K562 (cell line): ENCODE measurements at regions not wholly inside any gene's neighbourhood (a gene's known extent, or its start where the extent isn't known, plus 50 kb on each side); places are given as distances from the start of the nearest gene placed in this dataset.

Experiments used
- ADNP ChIP-seq: fragments of 200-800 bp; sonication (Bioruptor generic); IDR thresholded peaks from 2 replicates; pipeline ENCODE4 v1.6.1; 2016; ENCODE audit warnings: missing genetic modification characterization, missing compliant biosample characterization
- CTCF ChIP-seq, 3 experiments: IDR thresholded peaks in 2 of 3; conservative IDR thresholded peaks in 1 of 3; 2 replicates each; pipeline ENCODE4 v1.5.1; 2011 to 2012; ENCODE audit warnings: low read length in 3 of 3, mild to moderate bottlenecking in 3 of 3, control low read depth in 2 of 3, improper control_type of control experiment in 1 of 3, inconsistent platforms in 1 of 3, low read depth in 1 of 3, mixed read lengths in 1 of 3, moderate library complexity in 1 of 3; ENCODE audit not compliant: insufficient read depth in 2 of 3
- FOXA3 ChIP-seq, 2 experiments: fragments of 450-650 bp in 1 of 2; sonication (generic) in 1 of 2; formaldehyde crosslinking; IDR thresholded peaks in 1 of 2; conservative IDR thresholded peaks in 1 of 2; 2 replicates each; pipeline versions ENCODE4 v1.4.0 to v1.8.0; 2020 to 2022; ENCODE audit warnings: mild to moderate bottlenecking in 2 of 2, missing genetic modification reagents in 1 of 2
- GABPA ChIP-seq: fragments of 200-800 bp; sonication (Bioruptor generic); conservative IDR thresholded peaks from 2 replicates; pipeline ENCODE4 v1.6.1; 2016; ENCODE audit warnings: low read depth, missing genetic modification characterization, missing compliant biosample characterization
- HMBOX1 ChIP-seq: sonication (generic); IDR thresholded peaks from 2 replicates; pipeline ENCODE4 v1.6.1; 2016
- LEF1 ChIP-seq: fragments of 450-650 bp; IDR thresholded peaks from 2 replicates; pipeline ENCODE4 v1.6.1; 2016; ENCODE audit warnings: mild to moderate bottlenecking
- PCBP2 ChIP-seq: fragments of 200-400 bp; formaldehyde crosslinking; IDR thresholded peaks from 2 replicates; pipeline ENCODE4 v1.6.1; 2018; ENCODE audit warnings: low read length, low read depth, mild to moderate bottlenecking, moderate library complexity; ENCODE audit not compliant: poor library complexity, severe bottlenecking
- RB1 ChIP-seq: fragments of 450-650 bp; IDR thresholded peaks from 2 replicates; pipeline ENCODE4 v1.6.1; 2017; ENCODE audit warnings: low read depth, mild to moderate bottlenecking
- RBM15 ChIP-seq: fragments of 200-400 bp; formaldehyde crosslinking; IDR thresholded peaks from 2 replicates; pipeline ENCODE4 v1.6.1; 2018; ENCODE audit warnings: mild to moderate bottlenecking, low read length, moderate library complexity; ENCODE audit not compliant: insufficient read depth
- ZBTB1 ChIP-seq: sonication (generic); formaldehyde crosslinking; IDR thresholded peaks from 2 replicates; pipeline ENCODE4 v1.8.1; 2023; ENCODE audit warnings: missing genetic modification reagents, low read depth, mild to moderate bottlenecking, borderline replicate concordance
- TF ChIP-seq, protein P1 (sequence below): fragments of 200-600 bp; sonication (generic); IDR thresholded peaks from one replicate; pipeline ENCODE4 v1.6.1; 2012; ENCODE audit warnings: mild to moderate bottlenecking, low read depth, low read length, inconsistent platforms

GRCh38 chr1:103457886-103458455, 67.5 kb upstream of the RNPC3 start (continued):
- TF ChIP-seq, protein P1, sequence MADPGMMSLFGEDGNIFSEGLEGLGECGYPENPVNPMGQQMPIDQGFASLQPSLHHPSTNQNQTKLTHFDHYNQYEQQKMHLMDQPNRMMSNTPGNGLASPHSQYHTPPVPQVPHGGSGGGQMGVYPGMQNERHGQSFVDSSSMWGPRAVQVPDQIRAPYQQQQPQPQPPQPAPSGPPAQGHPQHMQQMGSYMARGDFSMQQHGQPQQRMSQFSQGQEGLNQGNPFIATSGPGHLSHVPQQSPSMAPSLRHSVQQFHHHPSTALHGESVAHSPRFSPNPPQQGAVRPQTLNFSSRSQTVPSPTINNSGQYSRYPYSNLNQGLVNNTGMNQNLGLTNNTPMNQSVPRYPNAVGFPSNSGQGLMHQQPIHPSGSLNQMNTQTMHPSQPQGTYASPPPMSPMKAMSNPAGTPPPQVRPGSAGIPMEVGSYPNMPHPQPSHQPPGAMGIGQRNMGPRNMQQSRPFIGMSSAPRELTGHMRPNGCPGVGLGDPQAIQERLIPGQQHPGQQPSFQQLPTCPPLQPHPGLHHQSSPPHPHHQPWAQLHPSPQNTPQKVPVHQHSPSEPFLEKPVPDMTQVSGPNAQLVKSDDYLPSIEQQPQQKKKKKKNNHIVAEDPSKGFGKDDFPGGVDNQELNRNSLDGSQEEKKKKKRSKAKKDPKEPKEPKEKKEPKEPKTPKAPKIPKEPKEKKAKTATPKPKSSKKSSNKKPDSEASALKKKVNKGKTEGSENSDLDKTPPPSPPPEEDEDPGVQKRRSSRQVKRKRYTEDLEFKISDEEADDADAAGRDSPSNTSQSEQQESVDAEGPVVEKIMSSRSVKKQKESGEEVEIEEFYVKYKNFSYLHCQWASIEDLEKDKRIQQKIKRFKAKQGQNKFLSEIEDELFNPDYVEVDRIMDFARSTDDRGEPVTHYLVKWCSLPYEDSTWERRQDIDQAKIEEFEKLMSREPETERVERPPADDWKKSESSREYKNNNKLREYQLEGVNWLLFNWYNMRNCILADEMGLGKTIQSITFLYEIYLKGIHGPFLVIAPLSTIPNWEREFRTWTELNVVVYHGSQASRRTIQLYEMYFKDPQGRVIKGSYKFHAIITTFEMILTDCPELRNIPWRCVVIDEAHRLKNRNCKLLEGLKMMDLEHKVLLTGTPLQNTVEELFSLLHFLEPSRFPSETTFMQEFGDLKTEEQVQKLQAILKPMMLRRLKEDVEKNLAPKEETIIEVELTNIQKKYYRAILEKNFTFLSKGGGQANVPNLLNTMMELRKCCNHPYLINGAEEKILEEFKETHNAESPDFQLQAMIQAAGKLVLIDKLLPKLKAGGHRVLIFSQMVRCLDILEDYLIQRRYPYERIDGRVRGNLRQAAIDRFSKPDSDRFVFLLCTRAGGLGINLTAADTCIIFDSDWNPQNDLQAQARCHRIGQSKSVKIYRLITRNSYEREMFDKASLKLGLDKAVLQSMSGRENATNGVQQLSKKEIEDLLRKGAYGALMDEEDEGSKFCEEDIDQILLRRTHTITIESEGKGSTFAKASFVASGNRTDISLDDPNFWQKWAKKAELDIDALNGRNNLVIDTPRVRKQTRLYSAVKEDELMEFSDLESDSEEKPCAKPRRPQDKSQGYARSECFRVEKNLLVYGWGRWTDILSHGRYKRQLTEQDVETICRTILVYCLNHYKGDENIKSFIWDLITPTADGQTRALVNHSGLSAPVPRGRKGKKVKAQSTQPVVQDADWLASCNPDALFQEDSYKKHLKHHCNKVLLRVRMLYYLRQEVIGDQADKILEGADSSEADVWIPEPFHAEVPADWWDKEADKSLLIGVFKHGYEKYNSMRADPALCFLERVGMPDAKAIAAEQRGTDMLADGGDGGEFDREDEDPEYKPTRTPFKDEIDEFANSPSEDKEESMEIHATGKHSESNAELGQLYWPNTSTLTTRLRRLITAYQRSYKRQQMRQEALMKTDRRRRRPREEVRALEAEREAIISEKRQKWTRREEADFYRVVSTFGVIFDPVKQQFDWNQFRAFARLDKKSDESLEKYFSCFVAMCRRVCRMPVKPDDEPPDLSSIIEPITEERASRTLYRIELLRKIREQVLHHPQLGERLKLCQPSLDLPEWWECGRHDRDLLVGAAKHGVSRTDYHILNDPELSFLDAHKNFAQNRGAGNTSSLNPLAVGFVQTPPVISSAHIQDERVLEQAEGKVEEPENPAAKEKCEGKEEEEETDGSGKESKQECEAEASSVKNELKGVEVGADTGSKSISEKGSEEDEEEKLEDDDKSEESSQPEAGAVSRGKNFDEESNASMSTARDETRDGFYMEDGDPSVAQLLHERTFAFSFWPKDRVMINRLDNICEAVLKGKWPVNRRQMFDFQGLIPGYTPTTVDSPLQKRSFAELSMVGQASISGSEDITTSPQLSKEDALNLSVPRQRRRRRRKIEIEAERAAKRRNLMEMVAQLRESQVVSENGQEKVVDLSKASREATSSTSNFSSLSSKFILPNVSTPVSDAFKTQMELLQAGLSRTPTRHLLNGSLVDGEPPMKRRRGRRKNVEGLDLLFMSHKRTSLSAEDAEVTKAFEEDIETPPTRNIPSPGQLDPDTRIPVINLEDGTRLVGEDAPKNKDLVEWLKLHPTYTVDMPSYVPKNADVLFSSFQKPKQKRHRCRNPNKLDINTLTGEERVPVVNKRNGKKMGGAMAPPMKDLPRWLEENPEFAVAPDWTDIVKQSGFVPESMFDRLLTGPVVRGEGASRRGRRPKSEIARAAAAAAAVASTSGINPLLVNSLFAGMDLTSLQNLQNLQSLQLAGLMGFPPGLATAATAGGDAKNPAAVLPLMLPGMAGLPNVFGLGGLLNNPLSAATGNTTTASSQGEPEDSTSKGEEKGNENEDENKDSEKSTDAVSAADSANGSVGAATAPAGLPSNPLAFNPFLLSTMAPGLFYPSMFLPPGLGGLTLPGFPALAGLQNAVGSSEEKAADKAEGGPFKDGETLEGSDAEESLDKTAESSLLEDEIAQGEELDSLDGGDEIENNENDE, result no peak
- TF ChIP-seq ADNP, result no peak
- no peak for TF ChIP-seq RB1
- TF ChIP-seq HMBOX1, result no peak
- no peak for TF ChIP-seq PCBP2
- no peak for TF ChIP-seq FOXA3 (CRISPR knock-in tag; conservative IDR thresholded peaks at IDR 0.05 in 1 of 2, IDR thresholded peaks at IDR 0.05 in 1 of 2)
- TF ChIP-seq LEF1, result no peak
- no peak for TF ChIP-seq GABPA (tag)
- TF ChIP-seq ZBTB1 (CRISPR knock-in tag), result no peak
- TF ChIP-seq RBM15, result no peak
- TF ChIP-seq CTCF (IDR thresholded peaks at IDR 0.05 in 2 of 3, conservative IDR thresholded peaks at IDR 0.05 in 1 of 3; ENCODE audit: insufficient read depth in 2 of 3, low read depth in 1 of 3, low read length in 3 of 3), result no peak
